H1 (cell line): ENCODE measurements at regions not wholly inside any gene's neighbourhood (a gene's known extent, or its start where the extent isn't known, plus 50 kb on each side); places are given as distances from the start of the nearest gene placed in this dataset.

Source experiments
- CTCF ChIA-PET: fragments of 300-600 bp; sonication (Branson Sonifier 250); formaldehyde crosslinking; loops from one replicate; lab custom pipeline; 2021; ENCODE audit not compliant: partially characterized antibody; lab: Charles Lee
- POLR2A ChIA-PET: fragments of 300-600 bp; sonication (Branson Sonifier 250); formaldehyde crosslinking; loops from one replicate; lab custom pipeline; 2021; ENCODE audit warnings: inconsistent platforms; ENCODE audit not compliant: partially characterized antibody; lab: Charles Lee
- DNase-seq, 2 experiments: peaks; one replicate each; pipeline versions ENCODE4 v3.0.0 to v3.0.0-alpha.2; 2010 to 2022; ENCODE audit warnings: low spot score in 2 of 2, low read depth in 1 of 2, mixed read lengths in 1 of 2
- FAIRE-seq: peaks from 2 replicates; lab custom pipeline; 2011; peaks lifted over from hg19 to GRCh38; lab: Jason Lieb, UNC
- H2AFZ ChIP-seq: 2 replicates; pipeline ENCODE4 v1.8.1; 2012; ENCODE audit warnings: low read length, inconsistent platforms
- H2AK5ac ChIP-seq: 2 replicates; pipeline ENCODE4 v1.6.1; 2013; ENCODE audit warnings: low read depth, low read length
- H2BK120ac ChIP-seq: replicated peaks from 2 replicates; pipeline ENCODE3; 2013; ENCODE audit warnings: low read depth, low read length, inconsistent platforms
- H2BK12ac ChIP-seq: 2 replicates; pipeline ENCODE4 v1.6.1; 2013; ENCODE audit warnings: low read depth, low read length
- H2BK15ac ChIP-seq: 2 replicates; pipeline ENCODE4 v1.6.1; 2013; ENCODE audit warnings: low read length
- H2BK20ac ChIP-seq: 2 replicates; pipeline ENCODE4 v1.6.1; 2013; ENCODE audit warnings: low read length
- H2BK5ac ChIP-seq: 2 replicates; pipeline ENCODE4 v1.6.1; 2013; ENCODE audit warnings: low read depth, low read length
- H3K14ac ChIP-seq: 2 replicates; pipeline ENCODE4 v1.6.1; 2013; ENCODE audit warnings: inconsistent platforms; ENCODE audit not compliant: insufficient read length
- H3K18ac ChIP-seq: 2 replicates; pipeline ENCODE4 v1.6.1; 2013; ENCODE audit warnings: low read length; ENCODE audit errors: extremely low read depth
- H3K23ac ChIP-seq: 2 replicates; pipeline ENCODE4 v1.6.1; 2013; ENCODE audit warnings: inconsistent platforms; ENCODE audit not compliant: insufficient read length
- H3K23me2 ChIP-seq: 2 replicates; pipeline ENCODE4 v1.6.1; 2013; ENCODE audit warnings: low read depth, low read length
- H3K27ac ChIP-seq: 2 replicates; pipeline ENCODE4 v1.6.1; 2011; ENCODE audit warnings: low read depth, low read length, inconsistent platforms
- H3K27me3 ChIP-seq, 4 experiments: replicated peaks in 1 of 4; 1 replicate in 1 of 4; 2 replicates in 3 of 4; pipeline versions ENCODE4 v1.6.1 to v1.8.1; 2011 to 2013; ENCODE audit warnings: low read length in 3 of 4, mild to moderate bottlenecking in 3 of 4, inconsistent platforms in 2 of 4, mixed read lengths in 2 of 4, moderate library complexity in 1 of 4; ENCODE audit not compliant: control insufficient read depth in 3 of 4, insufficient read depth in 3 of 4; ENCODE audit errors: extremely low read depth in 1 of 4
- H3K36me3 ChIP-seq, 4 experiments: 2 replicates each; pipeline versions ENCODE4 v1.6.1 to v1.8.1; 2011 to 2013; ENCODE audit warnings: mild to moderate bottlenecking in 4 of 4, low read length in 3 of 4, moderate library complexity in 2 of 4, control low read depth in 1 of 4, inconsistent platforms in 1 of 4; ENCODE audit not compliant: insufficient read depth in 4 of 4, control insufficient read depth in 2 of 4
- H3K4ac ChIP-seq: replicated peaks from 2 replicates; pipeline ENCODE3; 2013; ENCODE audit warnings: low read length, low read depth, mixed read lengths, inconsistent platforms; ENCODE audit not compliant: insufficient read length
- H3K4me1 ChIP-seq, 4 experiments: replicated peaks in 1 of 4; 1 replicate in 1 of 4; 2 replicates in 3 of 4; pipeline versions ENCODE4 v1.6.1 to v1.8.1; 2011 to 2013; ENCODE audit warnings: low read length in 3 of 4, inconsistent platforms in 2 of 4, mixed read lengths in 1 of 4; ENCODE audit not compliant: insufficient read depth in 4 of 4, control insufficient read depth in 3 of 4
- H3K4me2 ChIP-seq, 2 experiments: 2 replicates each; pipeline versions ENCODE4 v1.6.1 to v1.8.1; 2011 to 2013; ENCODE audit warnings: low read depth in 2 of 2, low read length in 2 of 2, control low read depth in 1 of 2, inconsistent platforms in 1 of 2, mild to moderate bottlenecking in 1 of 2; ENCODE audit not compliant: insufficient read depth in 1 of 2
- H3K4me3 ChIP-seq, 4 experiments: fragments of 200-600, 300-600 bp in 1 of 4; sonication (generic), shearing (Covaris generic), sonication (Bioruptor Twin) in 1 of 4; 2 replicates each; pipeline versions ENCODE4 v1.5.1 to v1.8.1; 2011 to 2016; ENCODE audit warnings: low read length in 4 of 4, low read depth in 3 of 4, control low read depth in 2 of 4, inconsistent platforms in 2 of 4, mild to moderate bottlenecking in 2 of 4, mixed read lengths in 1 of 4, moderate library complexity in 1 of 4; ENCODE audit not compliant: insufficient read depth in 2 of 4; ENCODE audit errors: extremely low read depth in 1 of 4
- H3K56ac ChIP-seq: replicated peaks from 2 replicates; pipeline ENCODE3; 2013; ENCODE audit warnings: low read depth, mild to moderate bottlenecking, mixed read lengths, low read length, inconsistent platforms; ENCODE audit not compliant: insufficient read length
- H3K79me1 ChIP-seq: 2 replicates; pipeline ENCODE4 v1.6.1; 2013; ENCODE audit warnings: low read depth, low read length, control low read depth
- H3K79me2 ChIP-seq, 2 experiments: 2 replicates each; pipeline versions ENCODE4 v1.6.1 to v1.8.1; 2012 to 2013; ENCODE audit warnings: low read length in 2 of 2, mild to moderate bottlenecking in 2 of 2, inconsistent platforms in 1 of 2; ENCODE audit not compliant: insufficient read depth in 2 of 2, control insufficient read depth in 1 of 2
- H3K9ac ChIP-seq, 4 experiments: replicated peaks in 1 of 4; 1 replicate in 1 of 4; 2 replicates in 3 of 4; pipeline versions ENCODE4 v1.6.1 to v1.8.1; 2011 to 2013; ENCODE audit warnings: low read depth in 3 of 4, low read length in 3 of 4, control low read depth in 2 of 4, mild to moderate bottlenecking in 2 of 4, moderate library complexity in 2 of 4, inconsistent platforms in 1 of 4; ENCODE audit errors: extremely low read depth in 1 of 4
- H3K9me3 ChIP-seq, 2 experiments: 2 replicates each; pipeline versions ENCODE4 v1.6.1 to v1.8.1; 2012 to 2013; ENCODE audit warnings: mild to moderate bottlenecking in 2 of 2, moderate library complexity in 2 of 2, control low read depth in 1 of 2, inconsistent platforms in 1 of 2, low read depth in 1 of 2, low read length in 1 of 2, mixed read lengths in 1 of 2; ENCODE audit not compliant: insufficient read depth in 2 of 2
- H4K20me1 ChIP-seq, 2 experiments: replicated peaks in 1 of 2; 2 replicates each; pipeline versions ENCODE3 to v1.8.1; 2011 to 2013; ENCODE audit warnings: inconsistent platforms in 2 of 2, low read length in 2 of 2, mild to moderate bottlenecking in 1 of 2; ENCODE audit not compliant: insufficient read depth in 2 of 2, control insufficient read depth in 1 of 2
- H4K5ac ChIP-seq: 2 replicates; pipeline ENCODE4 v1.6.1; 2013; ENCODE audit warnings: low read length, low read depth, mixed read lengths, inconsistent platforms; ENCODE audit not compliant: insufficient read length
- H4K8ac ChIP-seq: 2 replicates; pipeline ENCODE4 v1.8.0; 2013; ENCODE audit warnings: mild to moderate bottlenecking, moderate library complexity, low read length, inconsistent platforms; ENCODE audit not compliant: insufficient read depth; ENCODE audit errors: extremely low read depth
- H4K91ac ChIP-seq: replicated peaks from 2 replicates; pipeline ENCODE3; 2013; ENCODE audit warnings: low read length, mixed read lengths, inconsistent platforms; ENCODE audit not compliant: insufficient read length
- CHD1 ChIP-seq: IDR thresholded peaks from 2 replicates; pipeline ENCODE4 v1.6.1; 2012; ENCODE audit warnings: low read depth, low read length, improper control_type of control experiment
- EZH2 ChIP-seq: fragments of 200-600 bp; sonication (generic); IDR thresholded peaks from 2 replicates; pipeline ENCODE4 v1.7.1; 2012; ENCODE audit warnings: low read depth, mild to moderate bottlenecking, moderate library complexity, low read length, inconsistent platforms; ENCODE audit not compliant: severe bottlenecking
- HDAC2 ChIP-seq, 2 experiments: fragments of 300-600 bp in 1 of 2; sonication (generic) in 1 of 2; IDR thresholded peaks; 2 replicates each; pipeline ENCODE4 v1.6.1; 2011 to 2012; ENCODE audit warnings: low read depth in 2 of 2, low read length in 2 of 2, mild to moderate bottlenecking in 2 of 2, moderate library complexity in 2 of 2, borderline replicate concordance in 1 of 2, inconsistent platforms in 1 of 2
- PHF8 ChIP-seq: fragments of 200-600 bp; sonication (generic); conservative IDR thresholded peaks from 2 replicates; pipeline ENCODE4 v1.7.1; 2012; ENCODE audit warnings: low read depth, mild to moderate bottlenecking, inconsistent platforms, low read length, moderate library complexity
- SIN3A ChIP-seq, 2 experiments: IDR thresholded peaks in 1 of 2; conservative IDR thresholded peaks in 1 of 2; 2 replicates each; pipeline ENCODE4 v1.6.1; 2011 to 2012; ENCODE audit warnings: low read length in 2 of 2, improper control_type of control experiment in 1 of 2, low read depth in 1 of 2, mild to moderate bottlenecking in 1 of 2
- YY1 ChIP-seq: IDR thresholded peaks from 2 replicates; pipeline ENCODE4 v1.6.1; 2011; ENCODE audit warnings: low read depth, mild to moderate bottlenecking, low read length
- WGBS, 2 experiments: shearing (Covaris generic) in 1 of 2; methylation state at CpG; one replicate each; pipeline versions ENCODE4 v1.1.6 to v1.1.7; 2013 to 2015; ENCODE audit warnings: low lambda C conversion rate in 2 of 2, mixed read lengths in 2 of 2, inconsistent platforms in 1 of 2, low coverage in 1 of 2, missing lambda C conversion rate in 1 of 2; ENCODE audit not compliant: insufficient replicate concordance in 2 of 2, insufficient coverage in 1 of 2, insufficient read length in 1 of 2; ENCODE audit errors: extremely low coverage in 1 of 2, missing lambda C conversion rate in 1 of 2; 5-methylcytosine and 5-hydroxymethylcytosine counted together

DNA sequence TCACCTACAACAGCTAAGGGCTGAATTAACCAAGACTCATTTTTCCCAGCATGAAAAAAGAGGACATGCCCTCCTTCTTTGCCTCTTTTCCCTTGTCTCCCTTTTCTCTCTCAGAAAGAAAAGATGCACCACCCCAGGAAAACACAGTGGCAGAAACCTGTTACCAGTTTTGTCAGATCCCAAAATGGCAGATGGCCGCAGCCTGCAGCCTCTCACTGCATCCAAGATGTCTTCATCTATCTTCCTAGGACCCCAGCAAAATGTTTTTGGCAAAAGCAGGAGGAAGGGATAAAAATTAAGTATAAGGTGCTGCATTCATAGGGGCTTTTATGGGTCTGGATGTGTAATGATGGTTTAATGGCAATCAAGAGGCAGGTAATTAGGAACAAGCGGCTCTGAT, 266.6 kb upstream of the NPVF start:
- Histone ChIP-seq H4K5ac (no peak overlapping the region), H3K9ac (no peak overlapping the region), H3K4me3 (no peak overlapping the region), H3K27ac (no peak overlapping the region), H4K20me1 (no peaks in the 10 kb centered on the region), H2BK12ac (no peak overlapping the region), H3K79me1 (no peaks in the 10 kb centered on the region), H2AK5ac (no peak overlapping the region), H3K79me2 (no peaks in the 10 kb centered on the region), H3K56ac (no peak overlapping the region), H2BK15ac (no peak overlapping the region), H3K23ac (no peak overlapping the region), H3K36me3 (no peaks in the 10 kb centered on the region), H3K23me2 (no peaks in the 10 kb centered on the region), H3K4ac (no peak overlapping the region), H2AFZ (no peak overlapping the region), H3K27me3 (no peaks in the 10 kb centered on the region), H3K4me2 (no peak overlapping the region), H3K18ac (no peak overlapping the region), H3K4me1 (no peaks in the 10 kb centered on the region), H2BK5ac (no peak overlapping the region), H4K8ac (no peak overlapping the region), H2BK120ac (no peak overlapping the region), H3K14ac (no peak overlapping the region), H4K91ac (no peak overlapping the region), H3K9me3 (no peaks in the 10 kb centered on the region), H2BK20ac (no peak overlapping the region)
- WGBS, 2 experiments: 86% methylated on average over 2 of the region's 2 CpGs; no CpG with 5 or more reads in 1 of the 2 experiments
- DNase-seq: no peak
- ChIA-PET POLR2A (no interaction called here), CTCF (interaction anchor here (1.0 to 1.4 kb wide), 2 partner anchors 20 to 77 kb away, joined by 3 to 4 read pairs; no protein-coding TSS in a partner anchor)
- no peak for FAIRE-seq
- TF ChIP-seq SIN3A (conservative IDR thresholded peaks at IDR 0.05 in 1 of 2, IDR thresholded peaks at IDR 0.05 in 1 of 2; ENCODE audit: low read depth in 1 of 2, low read length in 2 of 2) (no peak), EZH2 (no peak), CHD1 (no peak), YY1 (no peak), HDAC2 (IDR thresholded peaks at IDR 0.05; ENCODE audit: borderline replicate concordance in 1 of 2, low read depth in 2 of 2, low read length in 2 of 2) (no peak), PHF8 (no peak)
